Neuronal stem cell (in vitro differentiated cells): ENCODE measurements at regions not wholly inside any gene's neighbourhood (a gene's known extent, or its start where the extent isn't known, plus 50 kb on each side); places are given as distances from the start of the nearest gene placed in this dataset.

ENCODE experiments used
- DNase-seq: peaks from one replicate; pipeline ENCODE4 v3.0.0-alpha.2; 2013; ENCODE audit warnings: low spot score
- H2AFZ ChIP-seq: one replicate; pipeline ENCODE4 v1.6.1; 2013; ENCODE audit warnings: mild to moderate bottlenecking, low read length, inconsistent platforms
- H2AK5ac ChIP-seq: 2 replicates; pipeline ENCODE4 v1.6.1; 2013; ENCODE audit warnings: low read depth, mild to moderate bottlenecking, inconsistent platforms, low read length, moderate library complexity, mixed read lengths
- H2BK120ac ChIP-seq: 2 replicates; pipeline ENCODE4 v1.6.1; 2013; ENCODE audit warnings: low read depth, mild to moderate bottlenecking, inconsistent platforms, low read length, moderate library complexity, mixed read lengths
- H2BK12ac ChIP-seq: one replicate; pipeline ENCODE4 v1.6.1; 2013; ENCODE audit warnings: low read length, inconsistent platforms
- H2BK15ac ChIP-seq: 2 replicates; pipeline ENCODE4 v1.6.1; 2013; ENCODE audit warnings: mild to moderate bottlenecking, low read length, inconsistent platforms, mixed read lengths
- H2BK5ac ChIP-seq: one replicate; pipeline ENCODE4 v1.6.1; 2013; ENCODE audit warnings: inconsistent platforms, mild to moderate bottlenecking, low read length, moderate library complexity
- H3K14ac ChIP-seq: one replicate; pipeline ENCODE4 v1.6.1; 2013; ENCODE audit warnings: low read length, inconsistent platforms
- H3K18ac ChIP-seq: 2 replicates; pipeline ENCODE4 v1.6.1; 2013; ENCODE audit warnings: low read length, inconsistent platforms
- H3K23ac ChIP-seq: 2 replicates; pipeline ENCODE4 v1.6.1; 2013; ENCODE audit warnings: low read depth, mild to moderate bottlenecking, mixed read lengths, low read length, inconsistent platforms; ENCODE audit not compliant: poor library complexity
- H3K27ac ChIP-seq: replicated peaks from 3 replicates; pipeline ENCODE4 v1.5.1; 2013; ENCODE audit warnings: low read length, inconsistent platforms
- H3K27me3 ChIP-seq, 3 experiments: 2 replicates each; pipeline ENCODE4 v1.6.1; 2013; ENCODE audit warnings: low read length in 3 of 3, mild to moderate bottlenecking in 2 of 3, inconsistent platforms in 1 of 3, low read depth in 1 of 3, mixed read lengths in 1 of 3, moderate library complexity in 1 of 3; ENCODE audit not compliant: control insufficient read depth in 3 of 3, insufficient read depth in 3 of 3
- H3K36me3 ChIP-seq, 2 donors: replicated peaks in 1 of 2; 2 replicates each; pipeline ENCODE4 v1.6.1; 2013; ENCODE audit warnings: low read length in 2 of 2; ENCODE audit not compliant: control insufficient read depth in 2 of 2, insufficient read depth in 2 of 2
- H3K4ac ChIP-seq: 2 replicates; pipeline ENCODE4 v1.6.1; 2013; ENCODE audit warnings: inconsistent platforms, mild to moderate bottlenecking, low read length, moderate library complexity
- H3K4me1 ChIP-seq, 2 donors: 1 replicate in 1 of 2; 2 replicates in 1 of 2; pipeline ENCODE4 v1.6.1; 2013; ENCODE audit warnings: low read length in 2 of 2, low read depth in 1 of 2; ENCODE audit not compliant: control insufficient read depth in 2 of 2, insufficient read depth in 1 of 2
- H3K4me2 ChIP-seq: one replicate; pipeline ENCODE4 v1.6.1; 2013; ENCODE audit warnings: mild to moderate bottlenecking, low read length, inconsistent platforms; ENCODE audit not compliant: insufficient read depth, poor library complexity, severe bottlenecking
- H3K4me3 ChIP-seq, 2 donors: 2 replicates each; pipeline ENCODE4 v1.5.1; 2013; ENCODE audit warnings: low read length in 2 of 2, mild to moderate bottlenecking in 2 of 2, inconsistent platforms in 1 of 2, moderate library complexity in 1 of 2
- H3K79me1 ChIP-seq: one replicate; pipeline ENCODE4 v1.6.1; 2013; ENCODE audit warnings: low read depth, mild to moderate bottlenecking, inconsistent platforms, low read length, moderate library complexity
- H3K9ac ChIP-seq: one replicate; pipeline ENCODE4 v1.6.1; 2013; ENCODE audit warnings: mild to moderate bottlenecking, low read depth, low read length, inconsistent platforms; ENCODE audit not compliant: poor library complexity
- H3K9me3 ChIP-seq, 2 donors: replicated peaks in 1 of 2; 2 replicates each; pipeline versions ENCODE3 to v1.6.1; 2013; ENCODE audit warnings: low read length in 2 of 2, mild to moderate bottlenecking in 2 of 2, inconsistent platforms in 1 of 2, low read depth in 1 of 2, mixed read lengths in 1 of 2, moderate library complexity in 1 of 2; ENCODE audit not compliant: control insufficient read depth in 2 of 2, insufficient read depth in 1 of 2
- H4K8ac ChIP-seq: one replicate; pipeline ENCODE4 v1.6.1; 2013; ENCODE audit warnings: low read depth, mild to moderate bottlenecking, inconsistent platforms, low read length, moderate library complexity
- H4K91ac ChIP-seq: one replicate; pipeline ENCODE4 v1.6.1; 2013; ENCODE audit warnings: low read length, low read depth, mild to moderate bottlenecking, inconsistent platforms; ENCODE audit not compliant: poor library complexity
- WGBS, 2 donors: extraction: QIAGEN DNeasy Blood & Tissue Kit; methylation state at CpG; one replicate each; pipeline ENCODE4 v1.1.7; 2013; ENCODE audit warnings: missing lambda C conversion rate in 2 of 2, mixed read lengths in 1 of 2; ENCODE audit not compliant: insufficient read length in 2 of 2, insufficient replicate concordance in 1 of 2; ENCODE audit errors: extremely low coverage in 2 of 2; 5-methylcytosine and 5-hydroxymethylcytosine counted together

DNA sequence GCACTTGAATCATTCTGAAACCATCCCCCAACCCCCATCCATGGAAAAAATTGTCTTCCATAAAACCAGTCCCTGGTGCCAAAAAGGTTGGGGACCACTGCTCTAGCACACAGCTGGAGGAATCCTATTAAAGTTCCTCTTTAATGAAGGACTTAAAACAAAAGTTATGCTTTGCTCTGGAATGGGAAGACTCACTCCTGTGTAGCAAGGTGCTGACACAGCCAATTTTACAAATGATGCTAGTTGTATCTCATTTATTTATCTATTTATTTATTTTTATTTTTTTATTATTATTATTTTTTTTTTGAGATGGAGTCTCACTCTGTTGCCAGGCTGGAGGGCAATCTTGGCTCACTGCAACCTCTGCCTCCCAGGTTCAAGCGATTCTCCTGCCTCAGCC lies 58.9 kb upstream of the NDUFV2 start:
- H2BK120ac ChIP-seq = no peak overlapping the region
- no peak overlapping the region for H3K4ac ChIP-seq
- H3K18ac ChIP-seq = no peak overlapping the region
- H2BK12ac ChIP-seq = no peak overlapping the region
- H2AFZ ChIP-seq = no peak overlapping the region
- H3K4me1 ChIP-seq = peaks cover 0 to 9% of the 10 kb centered on the region in 2 donors
- no peak overlapping the region for H3K9ac ChIP-seq
- no peak for DNase-seq
- H3K23ac ChIP-seq = no peak overlapping the region
- no peaks in the 10 kb centered on the region for H3K27me3 ChIP-seq
- H2BK5ac ChIP-seq = no peak overlapping the region
- no peaks in the 10 kb centered on the region for H3K36me3 ChIP-seq
- no peak overlapping the region for H2BK15ac ChIP-seq
- no peak overlapping the region for H3K4me2 ChIP-seq
- H3K27ac ChIP-seq = no peak overlapping the region
- no peak overlapping the region for H4K8ac ChIP-seq
- H4K91ac ChIP-seq = no peak overlapping the region
- H3K14ac ChIP-seq = no peak overlapping the region
- H3K79me1 ChIP-seq = no peaks in the 10 kb centered on the region
- H3K9me3 ChIP-seq = no peaks in the 10 kb centered on the region
- no peak overlapping the region for H3K4me3 ChIP-seq
- no CpG with 5 or more reads among the region's 1 CpG for WGBS, 2 donors
- no peak overlapping the region for H2AK5ac ChIP-seq

DNA sequence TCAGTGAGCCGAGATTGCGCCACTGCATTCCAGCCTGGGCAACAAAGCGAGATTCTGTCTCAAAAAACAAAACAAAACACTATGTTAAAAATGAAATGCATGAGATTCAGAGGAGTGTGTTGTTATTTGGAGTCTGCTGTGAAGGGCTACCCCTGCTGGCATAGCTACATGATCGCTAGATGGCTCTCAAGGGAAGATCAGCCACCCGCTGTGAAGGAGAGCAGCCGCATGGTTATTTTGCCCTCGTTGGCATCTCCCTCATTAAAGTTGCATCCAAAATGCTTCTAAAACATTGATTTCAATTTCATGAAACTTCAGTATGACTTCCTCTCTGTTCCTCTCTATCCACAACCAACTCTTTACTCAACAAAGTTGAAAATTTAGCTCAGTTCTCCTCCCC lies 54.8 kb upstream of the NDUFV2 start:
- Histone ChIP-seq H3K4ac (no peak overlapping the region), H3K36me3 (no peaks in the 10 kb centered on the region), H2BK5ac (no peak overlapping the region), H4K91ac (no peak overlapping the region), H3K4me2 (no peak overlapping the region), H2BK12ac (no peak overlapping the region), H2AFZ (no peak overlapping the region), H3K9me3 (peaks cover 2 to 6% of the 10 kb centered on the region in 2 donors), H3K9ac (no peak overlapping the region), H2BK15ac (no peak overlapping the region), H2BK120ac (no peak overlapping the region), H3K23ac (no peak overlapping the region), H3K79me1 (no peaks in the 10 kb centered on the region), H3K4me1 (no peaks in the 10 kb centered on the region), H3K27ac (no peak overlapping the region), H3K14ac (no peak overlapping the region), H4K8ac (no peak overlapping the region), H3K4me3 (no peak overlapping the region), H3K18ac (no peak overlapping the region), H3K27me3 (no peaks in the 10 kb centered on the region), H2AK5ac (no peak overlapping the region)
- no CpG with 5 or more reads among the region's 7 CpGs for WGBS, 2 donors
- DNase-seq = no peak

DNA sequence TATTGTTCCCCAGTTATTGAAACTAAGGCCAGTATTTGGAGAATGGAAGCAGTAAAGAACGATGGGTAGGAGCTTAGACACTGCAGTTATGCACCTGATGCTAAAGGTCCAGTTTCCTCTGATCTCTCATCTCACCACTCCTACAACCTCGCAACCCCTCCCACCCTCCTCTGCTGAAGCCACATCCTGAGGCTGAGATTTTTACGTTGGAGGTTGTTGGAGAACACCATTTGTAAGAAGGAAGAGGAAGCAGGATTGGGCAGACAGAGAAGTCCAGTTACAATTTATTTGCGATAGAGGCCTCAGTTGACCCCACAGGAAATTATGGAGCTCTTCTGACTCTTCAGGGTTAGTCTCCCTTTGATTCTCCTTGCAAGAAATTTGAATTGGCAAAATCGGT lies 54.3 kb upstream of the NDUFV2 start:
- no CpG with 5 or more reads among the region's 5 CpGs for WGBS, 2 donors
- H3K79me1 ChIP-seq = no peaks in the 10 kb centered on the region
- H3K23ac ChIP-seq = no peak overlapping the region
- no peak overlapping the region for H2BK5ac ChIP-seq
- no peak overlapping the region for H3K27ac ChIP-seq
- H3K27me3 ChIP-seq = no peaks in the 10 kb centered on the region
- no peak overlapping the region for H3K4me2 ChIP-seq
- no peak overlapping the region for H2BK12ac ChIP-seq
- no peak overlapping the region for H3K14ac ChIP-seq
- H2BK120ac ChIP-seq = no peak overlapping the region
- H3K9ac ChIP-seq = no peak overlapping the region
- H3K18ac ChIP-seq = no peak overlapping the region
- no peak overlapping the region for H2AFZ ChIP-seq
- H4K8ac ChIP-seq = no peak overlapping the region
- no peak overlapping the region for H3K4ac ChIP-seq
- no peak overlapping the region for H4K91ac ChIP-seq
- H3K4me3 ChIP-seq = no peak overlapping the region
- no peak overlapping the region for H2BK15ac ChIP-seq
- no peaks in the 10 kb centered on the region for H3K4me1 ChIP-seq
- H3K9me3 ChIP-seq = peaks cover 2 to 8% of the 10 kb centered on the region in 2 donors
- no peak overlapping the region for H2AK5ac ChIP-seq
- no peak for DNase-seq
- H3K36me3 ChIP-seq = no peaks in the 10 kb centered on the region

GRCh38 chr18:9048808-9049494 lies 53.5 kb upstream of the NDUFV2 start:
- DNase-seq = no peak
- Histone ChIP-seq H3K23ac (no peak overlapping the region), H2BK12ac (no peak overlapping the region), H4K91ac (no peak overlapping the region), H3K4me1 (no peaks in the 10 kb centered on the region), H2BK120ac (no peak overlapping the region), H3K18ac (no peak overlapping the region), H3K27me3 (no peaks in the 10 kb centered on the region), H2BK5ac (no peak overlapping the region), H3K9me3 (peaks cover 2 to 8% of the 10 kb centered on the region in 2 donors), H2AFZ (no peak overlapping the region), H3K27ac (no peak overlapping the region), H3K79me1 (no peaks in the 10 kb centered on the region), H3K4ac (no peak overlapping the region), H4K8ac (no peak overlapping the region), H2BK15ac (no peak overlapping the region), H3K4me3 (no peak overlapping the region), H2AK5ac (no peak overlapping the region), H3K9ac (no peak overlapping the region), H3K36me3 (no peaks in the 10 kb centered on the region), H3K14ac (no peak overlapping the region), H3K4me2 (no peak overlapping the region)
- no CpG with 5 or more reads among the region's 3 CpGs for WGBS, 2 donors
